OCI-LY1 (cell line): ENCODE measurements at regions not wholly inside any gene's neighbourhood (a gene's known extent, or its start where the extent isn't known, plus 50 kb on each side); places are given as distances from the start of the nearest gene placed in this dataset.

ENCODE experiments used
- CTCF ChIP-seq: fragments of 200-600 bp; sonication (generic), shearing (Covaris generic); IDR thresholded peaks from 2 replicates; pipeline ENCODE4 v1.5.1; 2017; ENCODE audit warnings: mild to moderate bottlenecking, antibody characterized with exemption, low read length, moderate library complexity, mixed read lengths
- EZH2 ChIP-seq: fragments of 200-600 bp; sonication (generic), shearing (Covaris generic); IDR thresholded peaks from 2 replicates; pipeline ENCODE4 v1.8.0; 2017; ENCODE audit warnings: borderline replicate concordance, mixed run types, mild to moderate bottlenecking, antibody characterized with exemption, low read length, moderate library complexity, mixed read lengths

GRCh38 chr4:59180161-59180560 lies 2020.0 kb upstream of the ADGRL3 start:
- TF ChIP-seq CTCF (no peak), EZH2 (no peak)
